ENCODE measurements at regions not wholly inside any gene's neighbourhood (a gene's known extent, or its start where the extent isn't known, plus 50 kb on each side); places are given as distances from the start of the nearest gene placed in this dataset.
"Not testable (repeated sequence)": the region's sequence is repeated elsewhere in the genome, so short reads cannot be mapped to it uniquely, and the experiment has no call there.

DNA sequence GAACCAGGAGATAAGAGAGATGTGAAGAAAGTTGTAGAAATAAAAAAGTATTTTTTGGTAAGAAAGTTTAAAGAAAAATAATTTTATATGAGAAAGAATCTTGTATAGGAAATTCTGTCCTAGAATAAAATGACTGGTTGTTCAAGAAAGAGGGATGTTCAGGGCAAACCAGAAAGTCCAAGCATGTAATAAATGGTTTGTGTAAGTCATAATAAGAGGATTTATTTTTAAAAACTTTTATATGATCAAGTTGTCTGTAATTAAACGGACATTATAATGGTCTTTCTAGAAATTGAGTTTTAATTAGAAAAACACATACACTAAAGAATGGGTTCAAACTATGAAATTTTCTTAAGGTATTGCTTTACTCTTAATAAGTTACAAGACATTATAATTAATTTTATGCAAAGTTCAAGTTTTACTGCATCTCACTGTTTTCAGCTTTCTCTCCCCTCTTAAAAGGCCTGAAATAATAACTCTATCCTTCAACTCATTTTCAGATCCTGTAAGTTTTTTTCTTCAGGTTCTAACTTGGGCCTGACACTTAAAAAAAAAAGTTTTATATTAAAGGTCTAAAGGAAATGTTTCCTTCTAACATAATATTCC lies 56.1 kb upstream of the ZNF300 start:
- no peaks in the 10 kb centered on the region for H3K27me3 ChIP-seq (ENCODE audit: insufficient read depth, low read length)
- H3K4me1 ChIP-seq (ENCODE audit: insufficient read depth, low read length) = no peaks in the 10 kb centered on the region
- no peaks in the 10 kb centered on the region for H3K36me3 ChIP-seq (ENCODE audit: insufficient read depth, low read depth, low read length)
- H3K4me3 ChIP-seq (ENCODE audit: low read length) = no peak overlapping the region
- no peak overlapping the region for H3K27ac ChIP-seq (ENCODE audit: low read length)
- H3K9ac ChIP-seq (ENCODE audit: low read depth, low read length) = no peak overlapping the region
- H3K9me3 ChIP-seq (ENCODE audit: insufficient read depth, low read depth, low read length) = peaks cover 70% of the 10 kb centered on the region

DNA sequence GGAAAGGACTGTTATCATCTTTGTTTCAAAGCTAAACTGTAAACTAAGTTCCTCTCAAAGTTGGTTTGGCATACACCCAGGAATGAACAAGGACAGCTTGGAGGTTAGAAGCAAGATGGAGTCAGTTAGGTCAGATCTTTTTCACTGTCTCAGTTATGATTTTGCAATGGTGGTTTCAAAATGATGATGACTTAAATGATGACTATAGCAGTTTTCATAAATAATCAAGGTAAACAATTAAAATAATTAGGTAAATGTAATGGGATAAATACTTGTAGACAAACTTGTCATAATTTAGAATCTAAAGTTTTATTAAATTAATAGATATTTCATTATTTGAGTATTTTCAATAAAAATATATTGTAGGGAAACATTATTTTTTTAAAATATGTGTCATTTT lies 55.5 kb upstream of the ZNF300 start:
- not testable (repeated sequence) for H3K9ac ChIP-seq (ENCODE audit: low read depth, low read length); H3K4me3 ChIP-seq (ENCODE audit: low read length); H3K27ac ChIP-seq (ENCODE audit: low read length); H3K36me3 ChIP-seq (ENCODE audit: insufficient read depth, low read depth, low read length); H3K27me3 ChIP-seq (ENCODE audit: insufficient read depth, low read length); H3K4me1 ChIP-seq (ENCODE audit: insufficient read depth, low read length)
- H3K9me3 ChIP-seq (ENCODE audit: insufficient read depth, low read depth, low read length) = peaks cover 75% of the 10 kb centered on the region
